DMS79 treated with DMSO at 0.1 percent for 48 hours (cell line): ENCODE measurements at regions not wholly inside any gene's neighbourhood (a gene's known extent, or its start where the extent isn't known, plus 50 kb on each side); places are given as distances from the start of the nearest gene placed in this dataset.
"Not testable (repeated sequence)": the region's sequence is repeated elsewhere in the genome, so short reads cannot be mapped to it uniquely, and the experiment has no call there.

Experiments
- DNase-seq: peaks from one replicate; lab custom pipeline; 2025; lab: John Stamatoyannopoulos, UW

DNA sequence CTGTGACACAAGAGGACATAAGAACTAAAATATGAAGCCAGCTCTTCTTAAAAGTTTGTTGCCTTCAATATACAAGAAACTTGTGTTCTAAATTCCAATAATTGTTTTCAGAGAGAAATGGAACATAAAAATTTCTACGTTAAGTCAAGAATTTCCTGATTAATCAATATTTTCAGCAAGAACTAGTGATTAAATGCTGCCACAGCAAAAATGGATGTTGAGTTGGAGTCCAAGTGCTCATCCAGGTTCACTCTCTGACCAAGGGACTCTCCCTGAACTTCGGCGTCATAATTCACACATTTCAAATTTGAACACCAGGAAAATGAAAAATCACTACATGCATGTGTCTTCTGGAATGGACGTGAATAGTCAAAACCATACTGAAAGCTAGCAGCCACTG, 1263.6 kb upstream of the GOT2 start:
- no peak for DNase-seq

DNA sequence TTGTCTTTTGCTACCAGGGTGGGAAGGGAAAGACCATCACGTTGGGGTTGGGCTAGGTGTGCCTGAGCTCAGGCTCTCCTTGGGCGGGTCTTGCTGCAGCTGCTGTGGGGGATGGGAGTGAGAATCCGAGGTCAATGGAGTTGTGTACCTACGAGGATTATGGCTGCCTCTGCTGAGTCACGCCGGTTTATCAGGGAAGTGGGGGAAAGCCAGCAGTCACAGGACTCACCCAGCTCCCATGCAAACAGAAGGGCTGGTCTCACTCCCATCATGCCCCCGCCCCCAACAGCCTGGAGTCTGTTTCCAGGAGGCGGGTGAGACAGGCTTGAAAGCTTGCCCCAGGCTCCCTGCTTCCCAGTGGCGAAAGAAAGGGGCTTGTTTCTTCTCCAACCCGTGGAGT, 1259.0 kb upstream of the GOT2 start:
- no peak for DNase-seq

DNA sequence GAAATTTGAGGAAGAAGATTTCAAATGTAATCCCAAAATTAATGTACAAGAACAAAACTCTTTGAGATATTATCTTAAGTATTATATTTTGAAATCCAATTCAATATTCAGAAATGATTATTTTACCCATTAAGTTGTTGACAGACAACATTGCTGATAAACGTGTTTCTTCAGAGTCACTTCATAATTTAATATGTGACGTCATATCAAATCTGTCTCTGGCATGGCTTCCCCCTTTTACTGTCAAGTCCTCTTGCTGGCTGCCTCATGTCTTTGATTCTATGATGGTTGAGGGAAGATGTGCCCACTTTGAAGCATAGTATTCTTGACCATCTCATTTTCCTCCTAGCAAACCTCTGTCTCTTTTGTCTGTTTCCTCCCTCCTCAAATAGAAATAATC, 1257.1 kb upstream of the GOT2 start:
- DNase-seq = no peak

DNA sequence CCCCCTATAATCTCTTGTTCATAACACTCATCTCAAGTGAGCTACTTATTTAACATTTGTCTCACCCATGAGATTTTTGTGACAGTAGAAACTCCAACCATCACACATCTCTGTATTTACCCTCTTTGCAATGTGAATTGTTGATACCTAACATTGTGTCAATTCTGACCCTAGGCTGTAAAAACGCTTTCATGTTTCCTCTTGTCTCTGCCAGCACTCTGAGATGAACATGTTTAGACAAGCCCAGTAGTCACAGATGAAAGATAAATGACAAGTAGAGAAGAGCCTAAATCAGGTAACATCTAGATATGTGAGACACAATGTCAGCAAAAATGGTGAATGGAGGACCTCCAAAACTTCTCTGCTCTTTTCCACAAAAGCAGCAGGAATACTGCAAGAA, 1254.5 kb upstream of the GOT2 start:
- peak; percentile 10 for DNase-seq

DNA sequence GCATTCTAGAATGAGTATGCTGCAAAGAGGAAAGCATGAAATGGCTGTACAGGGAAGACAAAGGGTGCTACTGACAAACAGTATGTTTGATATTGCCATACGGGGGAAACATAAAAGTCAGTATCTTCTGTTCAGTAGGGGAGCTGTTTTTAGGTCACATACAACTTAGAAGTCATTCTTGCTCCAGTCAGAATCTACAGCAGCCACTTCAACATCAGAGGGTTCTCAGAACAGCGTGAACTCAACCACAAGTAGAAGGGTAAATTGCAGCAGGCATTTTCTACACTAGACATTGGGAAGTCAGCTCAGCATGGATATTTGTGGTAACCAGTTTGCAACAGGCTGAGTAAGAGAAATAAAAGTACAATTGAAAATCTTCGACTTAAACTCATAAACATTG, 1241.8 kb upstream of the GOT2 start:
- DNase-seq = no peak

DNA sequence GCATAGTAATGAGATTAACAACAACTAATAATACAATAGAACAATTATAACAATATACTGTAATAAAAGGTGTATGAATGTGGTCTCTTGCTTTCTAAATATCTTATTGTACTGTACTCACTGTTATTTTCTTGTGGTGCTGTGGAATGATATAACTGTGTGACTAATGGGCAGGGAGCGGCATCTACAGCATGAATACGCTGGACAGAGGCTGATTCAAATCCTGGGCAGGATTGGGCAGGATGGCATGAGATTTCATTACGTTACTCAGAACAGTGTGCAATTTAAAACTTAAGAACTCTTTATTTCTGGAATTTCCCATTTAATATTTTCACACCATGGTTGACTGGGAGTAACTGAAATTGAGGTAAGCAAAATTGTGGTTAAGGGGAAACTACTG, 1239.8 kb upstream of the GOT2 start:
- no peak for DNase-seq

DNA sequence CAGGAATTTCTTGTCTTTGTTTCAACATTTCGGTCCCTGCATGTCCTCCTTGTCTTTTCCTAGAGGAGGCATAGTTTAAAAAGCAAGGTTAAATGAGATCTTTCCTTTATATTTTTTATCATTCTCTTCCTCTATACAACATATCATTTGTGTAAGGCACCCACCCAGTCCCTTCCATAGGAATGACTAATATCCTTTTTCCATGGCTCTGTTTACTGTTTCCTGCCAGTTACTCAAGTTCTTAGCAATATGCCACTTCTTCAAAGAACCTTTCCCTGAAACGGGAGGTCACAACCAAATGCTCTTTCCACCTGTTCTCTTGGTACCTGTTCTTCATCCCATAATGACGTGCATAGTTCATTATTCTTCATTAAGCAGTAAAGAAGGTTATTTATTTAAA, 1237.1 kb upstream of the GOT2 start:
- DNase-seq = no peak

DNA sequence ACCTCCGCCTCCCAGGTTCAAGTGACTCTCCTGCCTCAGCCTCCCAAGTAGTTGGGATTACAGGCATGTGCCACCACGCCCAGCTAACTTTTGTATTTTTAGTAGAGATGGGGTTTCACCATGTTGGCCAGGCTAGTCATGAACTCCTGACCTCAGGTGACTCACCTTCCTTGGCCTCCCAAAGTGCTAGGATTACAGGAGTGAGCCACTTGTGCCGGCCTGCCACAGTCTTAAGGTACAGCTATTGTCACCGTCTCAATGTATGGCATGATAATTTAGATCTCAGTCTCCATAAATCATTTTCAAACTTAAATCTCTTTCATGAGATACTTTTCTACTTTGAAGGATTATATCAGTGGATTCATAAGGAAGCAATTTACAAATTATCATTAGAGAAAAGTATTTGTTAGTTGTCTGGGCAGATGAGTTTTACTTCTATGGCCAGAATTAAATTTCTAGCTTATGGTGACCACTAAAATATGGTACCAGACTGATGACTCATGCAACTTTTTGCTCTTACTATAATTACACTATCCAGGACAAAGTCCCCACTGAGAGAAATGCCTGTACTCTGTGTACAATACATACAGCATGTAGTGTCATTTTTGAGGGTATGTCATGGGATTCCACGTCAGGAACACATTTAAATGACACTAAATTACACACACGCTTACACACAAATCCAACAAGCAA, 1230.3 kb upstream of the GOT2 start:
- DNase-seq = no peak

DNA sequence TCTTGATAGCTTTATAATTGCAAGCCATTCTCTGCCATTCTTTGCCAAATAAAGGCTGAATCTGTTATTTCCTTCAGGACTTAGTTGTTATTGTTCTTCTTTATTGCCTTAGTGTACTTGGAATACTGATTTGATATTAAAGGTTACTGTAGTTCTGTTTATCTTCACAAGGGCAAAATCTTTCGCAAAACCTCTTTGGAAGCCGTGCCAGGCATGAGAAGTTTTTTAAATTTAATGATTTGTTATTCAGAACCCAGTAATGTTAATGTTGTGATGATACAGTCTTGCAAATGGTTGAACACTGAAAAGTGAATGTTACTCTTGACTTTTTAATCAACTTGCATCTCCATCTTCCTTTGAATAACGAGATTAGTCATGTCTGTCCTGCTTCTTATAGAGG, 1225.2 kb upstream of the GOT2 start:
- no peak for DNase-seq

DNA sequence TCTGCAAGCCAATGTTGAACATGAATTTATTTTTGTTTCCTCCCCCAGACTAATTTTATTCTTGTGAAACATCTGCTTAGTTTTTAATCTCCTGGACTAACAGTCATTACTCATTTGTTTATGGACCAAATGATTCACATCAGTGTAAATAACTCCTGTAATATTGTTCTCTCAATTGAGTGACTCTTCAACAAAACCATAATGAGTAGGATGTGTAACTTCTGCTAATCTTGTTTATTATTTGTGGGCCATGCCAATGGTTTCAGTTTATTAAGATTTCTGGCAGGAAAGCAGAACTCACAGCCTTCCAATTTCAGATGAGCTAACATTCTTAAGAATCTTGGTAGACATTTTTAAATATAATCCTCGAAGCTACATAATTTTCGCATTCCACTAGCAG, 1216.3 kb upstream of the GOT2 start:
- no peak for DNase-seq

DNA sequence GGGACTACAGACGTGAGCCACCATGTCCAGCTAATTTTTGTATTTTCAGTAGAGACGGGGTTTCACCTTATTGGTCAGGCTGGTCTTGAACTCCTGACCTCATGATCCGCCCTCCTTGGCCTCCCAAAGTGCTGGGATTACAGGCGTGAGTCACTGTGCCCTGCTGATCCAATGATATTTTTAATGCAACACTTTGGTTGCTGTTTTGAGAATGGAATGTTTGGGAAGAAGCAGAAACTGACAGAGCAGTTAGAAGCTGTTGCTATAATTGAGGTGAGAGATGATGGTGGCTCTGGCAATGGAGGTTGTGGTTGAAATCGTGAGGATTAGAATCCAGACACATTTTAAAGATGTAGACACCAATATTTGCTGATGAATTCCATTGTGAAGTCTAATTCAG, 1209.9 kb upstream of the GOT2 start:
- DNase-seq = not testable (repeated sequence)

DNA sequence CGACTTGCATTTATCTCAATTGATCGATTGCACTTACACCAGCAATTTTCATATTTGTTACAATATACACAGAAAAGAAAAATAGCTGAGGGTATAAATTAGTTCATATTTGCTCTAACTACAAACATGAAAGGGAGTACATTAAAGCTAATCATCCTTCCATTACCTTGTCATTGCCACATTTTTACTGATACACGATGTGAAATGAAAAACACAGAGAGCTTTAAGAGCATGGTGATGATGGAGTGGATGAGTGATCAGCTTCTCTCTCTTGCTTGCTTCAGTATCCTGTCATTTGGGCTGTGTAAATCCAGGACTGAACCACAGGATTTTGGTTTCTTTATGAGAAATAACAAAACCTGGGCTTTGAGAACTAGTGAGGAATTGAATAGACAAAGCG, 1207.5 kb upstream of the GOT2 start:
- no peak for DNase-seq

DNA sequence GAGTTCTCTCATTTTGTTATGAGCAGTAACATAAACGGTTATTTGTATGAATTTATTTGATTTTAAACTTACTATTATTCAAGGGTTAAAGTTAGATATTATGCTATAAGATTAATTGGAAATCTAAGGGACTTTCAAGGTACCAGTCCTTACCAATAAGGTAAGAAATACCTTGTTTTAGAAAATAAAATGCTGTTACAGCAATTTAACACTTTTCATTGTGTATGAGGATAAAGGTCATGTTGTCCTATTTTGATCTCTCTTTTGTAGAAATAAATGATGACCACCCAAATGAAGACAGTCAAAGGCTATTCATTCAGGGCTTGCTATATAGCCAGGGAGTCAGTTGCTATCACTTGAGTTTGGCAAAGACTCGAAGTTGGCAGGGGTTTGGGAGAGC, 1185.9 kb upstream of the GOT2 start:
- DNase-seq = no peak

DNA sequence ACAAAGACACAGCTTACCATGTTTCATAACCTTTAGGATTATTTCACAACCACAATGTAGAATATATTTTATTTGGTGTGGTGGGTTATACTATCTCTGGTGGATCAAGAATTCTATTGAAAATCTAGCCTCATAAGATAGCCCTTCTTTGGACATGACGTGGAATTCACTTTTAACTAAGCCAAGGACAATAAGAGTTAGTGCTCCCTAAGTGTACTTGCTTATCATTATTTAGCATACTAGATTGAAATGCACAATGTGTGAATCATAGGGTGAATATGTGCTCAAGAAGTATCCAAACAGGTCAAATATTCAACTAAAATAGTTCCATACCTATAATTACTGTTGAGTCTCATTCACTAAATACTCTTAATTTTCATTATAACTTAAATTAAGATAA, 1179.5 kb upstream of the GOT2 start:
- DNase-seq = no peak

DNA sequence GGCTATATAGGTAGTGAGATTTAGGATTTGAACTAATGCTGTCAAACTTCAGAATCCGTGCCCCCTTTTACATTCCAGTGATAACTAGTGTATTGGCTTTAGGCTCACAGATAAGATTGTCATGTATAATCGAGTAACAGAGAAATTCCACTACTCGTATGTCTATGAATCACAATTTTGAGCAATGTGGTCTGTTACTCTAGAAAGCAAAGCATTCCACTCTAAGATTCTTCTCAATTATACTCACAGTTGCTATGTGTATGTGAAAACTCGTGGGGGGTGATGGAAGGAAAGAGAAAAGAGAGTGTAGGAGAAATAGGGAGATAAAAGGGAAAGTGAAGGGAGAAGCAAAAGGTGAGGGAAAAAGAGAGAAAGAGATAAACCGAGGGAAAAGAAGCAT, 1175.1 kb upstream of the GOT2 start:
- DNase-seq = no peak

DNA sequence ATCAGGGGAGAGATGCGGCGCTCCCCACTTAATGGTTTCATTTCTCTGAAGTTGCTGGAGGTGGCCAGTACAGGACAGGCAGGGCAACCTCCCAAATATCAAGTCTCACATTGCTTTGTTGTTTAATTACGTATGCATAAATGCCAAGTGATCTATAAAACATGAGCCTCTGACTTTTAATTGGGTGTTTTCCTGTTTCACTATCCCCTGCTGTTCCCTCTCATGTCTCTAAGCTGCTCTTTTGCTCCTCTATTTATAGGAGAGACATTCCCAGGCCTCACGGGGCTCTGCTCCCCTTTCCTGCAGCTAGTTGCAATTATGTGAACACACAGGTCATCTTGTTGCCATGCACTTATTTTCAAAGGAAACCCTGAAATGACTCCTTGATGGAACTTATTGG, 1173.5 kb upstream of the GOT2 start:
- DNase-seq = peak; percentile 0

DNA sequence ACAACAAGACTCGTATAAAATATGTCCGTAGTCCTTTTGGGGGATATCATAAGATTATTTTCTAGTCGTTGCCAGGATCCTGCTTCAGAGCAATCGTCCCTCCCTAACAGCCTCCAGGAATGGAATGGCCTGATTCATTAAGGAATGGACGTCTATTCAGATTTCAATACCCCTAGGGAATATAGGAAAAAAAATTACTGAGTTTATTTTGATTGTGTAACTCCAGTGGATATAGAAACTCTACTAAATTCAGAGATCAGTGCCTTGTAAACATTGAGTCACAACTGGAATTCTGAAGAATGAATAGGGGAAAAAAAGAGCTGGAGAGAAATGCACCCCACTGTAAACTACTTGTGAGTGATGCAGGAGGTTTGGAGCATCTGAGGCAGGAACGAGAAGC, 1171.5 kb upstream of the GOT2 start:
- no peak for DNase-seq

DNA sequence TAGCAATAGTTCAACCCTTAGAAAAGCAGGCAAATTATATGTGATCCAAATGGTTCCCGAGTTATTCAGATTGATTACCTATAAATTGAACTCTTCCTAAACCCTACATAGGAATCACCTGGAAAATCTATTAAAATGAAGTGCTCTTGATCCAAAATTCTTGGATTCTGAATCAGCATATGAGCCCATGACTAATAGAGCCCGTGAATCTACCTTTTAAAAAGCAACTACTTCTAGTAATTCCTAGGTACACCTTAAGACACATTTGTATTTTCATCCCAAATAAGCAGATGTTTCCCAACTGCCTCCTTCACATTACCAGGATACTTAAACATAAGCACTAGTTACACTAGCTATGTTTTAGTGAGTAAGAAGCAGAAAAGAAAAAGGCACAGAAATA, 1171.0 kb upstream of the GOT2 start:
- DNase-seq = no peak

DNA sequence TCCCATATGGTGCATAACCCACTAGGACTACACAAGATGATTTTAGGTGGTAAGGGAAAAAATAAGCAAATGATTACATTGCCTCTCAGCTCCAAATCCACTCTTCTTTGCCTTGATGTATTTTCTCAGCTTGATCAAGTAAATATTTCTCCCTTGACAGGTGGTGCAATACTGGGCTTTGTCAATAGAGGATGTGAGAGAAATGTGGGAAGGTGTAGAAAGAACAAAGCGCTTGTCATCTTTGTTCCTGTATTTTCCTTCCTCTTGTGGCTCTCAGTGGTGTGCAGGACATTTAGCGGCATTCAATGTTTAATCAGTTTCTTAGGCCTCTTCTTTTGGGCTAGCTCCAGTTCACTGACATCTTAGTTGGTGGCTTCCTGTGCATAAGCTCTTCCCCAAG, 1165.8 kb upstream of the GOT2 start:
- DNase-seq = no peak

DNA sequence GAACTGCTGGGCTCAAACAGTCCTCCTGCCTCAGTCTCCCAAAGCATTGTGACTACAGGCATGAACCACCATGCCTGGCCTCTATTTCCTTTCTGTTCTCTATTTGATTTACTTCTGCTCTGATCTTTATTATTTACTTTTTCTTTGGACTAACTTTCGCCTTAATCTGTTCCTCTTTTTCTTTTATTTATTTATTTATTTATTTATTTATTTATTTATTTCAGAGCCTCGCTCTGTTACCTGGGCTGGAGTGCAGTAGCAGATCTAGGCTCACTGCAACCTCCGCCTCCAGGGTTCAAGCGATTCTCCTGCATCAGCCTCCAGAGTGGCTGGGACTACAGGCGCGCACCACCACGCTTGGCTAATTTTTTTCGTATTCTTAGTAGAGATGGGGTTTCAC, 1158.3 kb upstream of the GOT2 start:
- no peak for DNase-seq

DNA sequence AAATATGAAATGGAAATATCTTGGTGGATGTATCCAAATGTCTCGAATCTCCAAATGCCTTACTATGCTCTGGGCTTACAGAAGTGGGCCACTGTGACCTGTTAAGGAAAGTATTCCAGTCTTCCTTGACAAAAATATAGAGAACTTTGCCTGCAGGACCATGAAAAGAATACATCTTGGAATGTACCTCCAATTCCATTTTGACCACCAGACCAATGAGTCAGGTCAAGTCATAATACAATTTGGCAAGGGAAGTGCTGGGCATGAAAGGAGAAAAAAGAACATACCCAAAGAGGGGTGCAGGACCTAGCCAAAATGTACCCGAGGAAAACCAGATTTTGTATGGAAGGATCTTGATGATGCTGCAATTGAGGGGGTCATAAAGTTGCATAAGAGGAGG, 1153.7 kb upstream of the GOT2 start:
- DNase-seq = no peak

DNA sequence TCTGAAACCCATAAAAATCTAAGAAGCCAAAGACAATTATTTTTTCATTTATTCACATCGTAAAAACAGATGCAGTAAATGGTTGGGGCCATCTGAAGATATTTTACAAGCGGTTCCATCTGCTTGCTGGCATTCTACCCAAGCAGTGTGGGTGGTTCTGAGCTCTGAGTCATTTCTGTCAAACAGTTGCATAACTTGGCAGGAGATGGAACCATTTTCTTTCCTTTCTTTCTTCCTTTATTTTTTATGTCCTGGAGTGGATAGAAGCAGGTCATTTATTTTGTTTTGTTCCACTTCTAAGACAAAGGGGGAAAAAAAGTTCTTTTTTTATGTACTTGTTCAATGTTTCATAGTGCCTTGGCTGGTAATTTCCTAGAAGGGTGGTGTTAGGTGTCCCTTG, 1151.9 kb upstream of the GOT2 start:
- no peak for DNase-seq

DNA sequence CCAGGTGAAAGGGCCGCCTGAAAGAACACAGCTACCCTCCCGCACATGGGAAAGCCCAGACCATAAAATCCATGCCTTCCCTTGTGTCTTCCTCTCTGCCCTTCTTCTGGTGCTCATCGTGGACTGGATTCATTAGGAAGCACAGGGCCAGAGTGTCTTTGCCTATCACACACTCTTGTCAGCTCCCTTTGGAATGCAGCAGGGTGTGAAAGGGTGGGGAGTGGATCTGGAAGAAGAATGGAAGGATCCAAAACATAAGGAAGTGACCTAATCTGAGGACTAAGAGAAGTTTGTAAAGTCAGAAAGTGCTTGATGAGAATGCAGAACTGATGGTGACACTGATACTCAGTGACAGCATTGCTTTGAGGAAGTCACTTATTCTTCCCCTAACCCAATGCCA, 1147.3 kb upstream of the GOT2 start:
- DNase-seq = no peak

DNA sequence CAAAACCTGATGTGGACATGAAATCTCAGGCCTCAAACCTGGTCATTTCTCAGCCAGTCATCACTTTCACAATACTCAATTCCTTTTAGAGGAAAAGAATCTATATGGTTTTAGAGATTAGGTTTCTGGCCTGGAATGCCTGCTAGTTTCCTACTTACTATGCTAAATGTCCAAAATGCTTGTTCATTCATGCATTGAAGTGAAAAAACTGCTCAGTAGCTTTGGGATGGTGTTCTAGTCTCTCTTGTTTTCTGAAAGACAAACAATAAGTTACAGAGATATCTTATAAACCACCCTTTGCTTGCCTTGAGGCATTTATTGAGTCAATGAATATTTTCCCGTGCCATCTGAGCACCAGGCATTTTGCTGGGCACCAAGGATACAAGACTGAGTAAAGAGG, 1146.5 kb upstream of the GOT2 start:
- no peak for DNase-seq

DNA sequence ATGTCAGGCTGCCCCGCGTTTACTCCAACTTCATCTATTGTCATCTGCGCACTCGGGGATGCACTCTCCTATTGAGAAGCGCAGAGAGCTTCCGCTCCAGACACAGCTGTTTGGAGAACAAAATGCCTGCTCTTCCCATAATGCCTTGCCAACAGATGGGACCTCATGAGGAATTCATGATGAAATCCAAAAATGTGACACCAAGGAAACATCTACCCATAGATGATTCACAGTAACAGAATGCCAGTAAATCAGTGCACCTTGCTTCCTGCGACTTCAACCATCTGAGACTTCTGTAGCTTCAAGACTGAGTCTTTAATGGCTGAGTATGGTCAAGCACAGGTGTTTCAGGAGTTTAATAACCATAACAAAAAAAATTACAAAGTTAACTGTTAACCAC, 1144.9 kb upstream of the GOT2 start:
- no peak for DNase-seq
